ENCODE measurements at regions not wholly inside any gene's neighbourhood (a gene's known extent, or its start where the extent isn't known, plus 50 kb on each side); places are given as distances from the start of the nearest gene placed in this dataset.
"Not testable (repeated sequence)": the region's sequence is repeated elsewhere in the genome, so short reads cannot be mapped to it uniquely, and the experiment has no call there.

DNA sequence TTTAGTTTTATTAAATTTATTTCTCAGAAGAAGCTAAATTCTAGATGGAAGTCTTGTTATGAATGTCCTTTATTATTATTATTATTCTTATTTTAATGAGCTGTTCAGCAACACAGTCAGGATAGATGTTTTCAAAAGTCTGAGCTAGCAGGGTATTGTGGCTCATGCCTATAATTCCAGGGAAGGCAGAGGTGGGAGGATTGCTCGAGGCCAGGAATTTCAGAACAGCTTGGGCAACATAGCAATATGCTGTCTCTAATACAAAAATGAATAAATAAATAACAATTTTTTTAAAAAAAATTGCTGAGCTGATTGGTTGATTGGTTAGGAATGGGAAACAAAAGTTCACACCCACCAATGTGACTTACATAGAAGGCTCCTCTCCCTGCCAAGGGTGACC lies 274.1 kb upstream of the CYRIA start:
- no peak for DNase-seq (ENCODE audit: low read depth)
- no peak overlapping the region for H3K4me3 ChIP-seq (ENCODE audit: low read depth, low read length)
- TF ChIP-seq, protein P1, sequence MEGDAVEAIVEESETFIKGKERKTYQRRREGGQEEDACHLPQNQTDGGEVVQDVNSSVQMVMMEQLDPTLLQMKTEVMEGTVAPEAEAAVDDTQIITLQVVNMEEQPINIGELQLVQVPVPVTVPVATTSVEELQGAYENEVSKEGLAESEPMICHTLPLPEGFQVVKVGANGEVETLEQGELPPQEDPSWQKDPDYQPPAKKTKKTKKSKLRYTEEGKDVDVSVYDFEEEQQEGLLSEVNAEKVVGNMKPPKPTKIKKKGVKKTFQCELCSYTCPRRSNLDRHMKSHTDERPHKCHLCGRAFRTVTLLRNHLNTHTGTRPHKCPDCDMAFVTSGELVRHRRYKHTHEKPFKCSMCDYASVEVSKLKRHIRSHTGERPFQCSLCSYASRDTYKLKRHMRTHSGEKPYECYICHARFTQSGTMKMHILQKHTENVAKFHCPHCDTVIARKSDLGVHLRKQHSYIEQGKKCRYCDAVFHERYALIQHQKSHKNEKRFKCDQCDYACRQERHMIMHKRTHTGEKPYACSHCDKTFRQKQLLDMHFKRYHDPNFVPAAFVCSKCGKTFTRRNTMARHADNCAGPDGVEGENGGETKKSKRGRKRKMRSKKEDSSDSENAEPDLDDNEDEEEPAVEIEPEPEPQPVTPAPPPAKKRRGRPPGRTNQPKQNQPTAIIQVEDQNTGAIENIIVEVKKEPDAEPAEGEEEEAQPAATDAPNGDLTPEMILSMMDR (IDR thresholded peaks at IDR 0.05; ENCODE audit: control insufficient read depth, extremely low read depth, insufficient read depth) = no peak

DNA sequence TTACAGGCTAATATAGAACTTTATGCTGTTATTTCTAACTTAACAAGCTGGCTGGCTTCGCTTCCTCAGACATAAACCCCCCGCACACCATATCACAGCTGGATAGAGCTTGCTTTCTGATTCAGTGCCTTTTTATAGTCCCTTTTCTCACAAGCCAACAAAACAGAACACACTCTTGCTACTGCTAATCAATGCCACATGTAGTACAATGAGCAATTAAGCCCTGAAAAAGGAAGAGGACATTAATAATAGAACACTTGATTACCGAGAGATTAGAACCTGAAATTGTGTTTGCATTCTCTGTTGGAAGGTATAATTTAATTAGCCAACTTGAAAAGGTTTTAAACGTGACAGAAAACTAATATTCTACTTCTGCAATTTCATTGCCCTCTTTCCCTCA lies 267.7 kb upstream of the CYRIA start:
- no peak overlapping the region for H3K4me3 ChIP-seq (ENCODE audit: low read depth, low read length)
- no peak for DNase-seq (ENCODE audit: low read depth)
- TF ChIP-seq, protein P1 (IDR thresholded peaks at IDR 0.05; ENCODE audit: control insufficient read depth, extremely low read depth, insufficient read depth) = no peak

DNA sequence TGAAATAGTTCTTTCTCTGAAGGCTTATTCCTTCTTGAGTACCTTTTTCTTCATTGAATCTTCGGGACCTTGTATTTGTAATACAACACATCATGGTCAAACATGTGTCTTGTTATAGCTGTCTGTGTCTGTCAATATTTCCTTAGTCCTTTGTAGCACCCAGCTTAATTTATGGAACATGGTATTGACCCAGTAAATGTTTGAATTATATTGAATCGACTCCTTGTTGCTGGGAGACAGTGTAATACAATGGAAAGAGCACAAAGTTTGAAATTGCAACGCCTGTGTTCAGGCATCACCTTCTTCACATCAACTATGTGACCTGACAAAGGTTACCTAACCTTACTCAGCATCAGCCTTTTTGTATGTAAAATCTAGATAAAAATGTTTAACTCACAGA lies 267.2 kb upstream of the CYRIA start:
- TF ChIP-seq, protein P1 (IDR thresholded peaks at IDR 0.05; ENCODE audit: control insufficient read depth, extremely low read depth, insufficient read depth) = no peak

DNA sequence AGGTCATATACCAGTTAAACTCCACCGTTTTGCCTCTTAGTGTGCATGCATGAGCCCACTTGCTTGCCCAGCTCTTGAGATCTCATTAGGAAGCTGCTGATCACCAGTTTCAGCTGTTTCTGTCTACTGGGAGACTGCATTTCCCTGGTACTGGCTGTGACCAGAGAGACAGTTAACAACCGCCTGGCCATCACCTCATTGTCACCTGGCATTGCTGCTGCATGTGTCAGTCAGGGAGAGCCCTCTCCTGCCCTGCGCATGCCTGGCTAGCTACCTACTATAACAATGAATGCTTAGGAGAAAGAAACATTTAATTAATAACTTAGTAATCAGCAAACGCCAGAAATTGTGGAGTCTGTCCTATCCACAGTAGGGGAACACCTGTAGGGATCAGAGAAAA lies 265.8 kb upstream of the CYRIA start:
- DNase-seq (ENCODE audit: low read depth) = no peak
- TF ChIP-seq, protein P1 (IDR thresholded peaks at IDR 0.05; ENCODE audit: control insufficient read depth, extremely low read depth, insufficient read depth) = no peak
- H3K4me3 ChIP-seq (ENCODE audit: low read depth, low read length) = no peak overlapping the region

More for the DNA sequence above, 267.2 kb upstream of the CYRIA start:
- H3K4me3 ChIP-seq (ENCODE audit: low read depth, low read length) = no peak overlapping the region
- DNase-seq (ENCODE audit: low read depth) = no peak

DNA sequence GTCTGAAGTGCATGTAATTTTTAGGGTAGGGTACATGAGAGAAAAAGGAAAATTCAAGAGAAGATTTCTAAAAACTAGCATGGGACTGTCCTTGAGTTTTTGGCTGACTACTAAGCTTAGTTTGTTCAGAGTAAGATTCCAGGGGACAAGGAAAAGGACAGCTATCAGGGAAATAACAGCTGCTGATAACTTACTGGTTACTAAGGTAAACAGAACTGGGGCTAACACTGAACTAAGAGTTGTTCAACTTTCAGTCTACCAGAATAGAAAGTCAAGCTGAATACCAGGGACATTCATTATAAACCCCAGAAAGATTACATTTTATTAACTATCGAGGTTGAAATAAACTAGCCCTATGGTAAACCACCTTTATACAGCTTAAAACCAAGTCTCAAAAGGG lies 261.8 kb upstream of the CYRIA start:
- TF ChIP-seq, protein P1 (IDR thresholded peaks at IDR 0.05; ENCODE audit: control insufficient read depth, extremely low read depth, insufficient read depth) = no peak
- DNase-seq (ENCODE audit: low read depth) = no peak

DNA sequence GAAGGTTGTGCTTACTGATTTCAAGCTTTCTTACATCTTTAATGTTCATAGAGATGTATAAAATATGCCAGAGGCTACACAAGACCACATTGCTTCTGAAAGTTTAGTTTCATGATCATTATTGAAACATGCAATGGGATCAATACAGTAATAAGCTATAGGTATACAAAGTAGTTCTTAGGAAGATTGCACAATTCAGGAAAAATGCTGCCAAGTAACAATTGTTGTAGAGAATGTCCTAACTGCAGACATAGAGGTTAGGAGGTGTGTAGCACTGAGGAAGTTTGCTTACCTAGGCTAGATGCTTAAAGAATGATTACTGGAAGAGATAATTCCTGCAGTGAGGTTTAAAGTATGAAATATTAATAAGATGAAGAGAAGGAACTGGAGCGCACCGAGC lies 259.5 kb upstream of the CYRIA start:
- no peak overlapping the region for H3K4me3 ChIP-seq (ENCODE audit: low read depth, low read length)
- DNase-seq (ENCODE audit: low read depth) = no peak
- TF ChIP-seq, protein P1 (IDR thresholded peaks at IDR 0.05; ENCODE audit: control insufficient read depth, extremely low read depth, insufficient read depth) = no peak

More for the DNA sequence above, 261.8 kb upstream of the CYRIA start:
- H3K4me3 ChIP-seq (ENCODE audit: low read depth, low read length) = no peak overlapping the region

DNA sequence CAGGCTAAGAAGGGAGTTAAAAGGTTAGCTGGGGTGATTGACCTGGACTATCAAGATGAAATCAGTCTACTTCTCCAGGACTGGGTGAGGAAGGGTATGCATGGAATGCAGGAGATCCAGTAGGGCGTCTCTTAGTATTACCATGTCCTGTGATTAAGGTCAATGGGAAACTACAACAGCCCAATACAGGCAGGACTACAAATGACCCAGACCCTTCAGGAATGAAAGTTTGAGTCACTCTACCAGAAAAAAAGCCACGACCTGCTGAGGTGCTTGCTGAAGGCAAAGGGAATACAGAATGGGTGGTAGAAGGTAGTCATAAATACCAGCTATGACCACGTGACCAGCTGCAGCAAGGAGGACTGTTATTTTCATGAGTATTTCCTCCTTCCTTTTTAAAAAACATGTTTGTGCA lies 249.7 kb upstream of the CYRIA start:
- not testable (repeated sequence) for DNase-seq (ENCODE audit: low read depth); H3K4me3 ChIP-seq (ENCODE audit: low read depth, low read length)

Measured in LNCaP clone FGC (cell line).